ENCODE measurements at regions not wholly inside any gene's neighbourhood (a gene's known extent, or its start where the extent isn't known, plus 50 kb on each side); places are given as distances from the start of the nearest gene placed in this dataset.

- Histone ChIP-seq H3K9me3 (ENCODE audit: low read length) (no peaks in the 10 kb centered on the region), H3K4me3 (ENCODE audit: low read depth, low read length, poor library complexity, severe bottlenecking) (no peak overlapping the region), H2AFZ (ENCODE audit: low read length) (no peak overlapping the region), H3K36me3 (ENCODE audit: insufficient read depth, low read length) (no peaks in the 10 kb centered on the region), H3K4me1 (ENCODE audit: insufficient read depth, low read length, poor library complexity, severe bottlenecking) (no peaks in the 10 kb centered on the region), H3K27ac (ENCODE audit: low read depth, low read length, poor library complexity, severe bottlenecking) (no peak overlapping the region), H3K79me2 (ENCODE audit: insufficient read depth, low read depth, low read length) (no peaks in the 10 kb centered on the region), H3K9me2 (ENCODE audit: insufficient read depth, low read length) (no peaks in the 10 kb centered on the region), H4K20me1 (ENCODE audit: insufficient read depth, low read length) (no peaks in the 10 kb centered on the region), H3K4me2 (ENCODE audit: low read length) (no peak overlapping the region)
- TF ChIP-seq EZH2phosphoT487 (IDR thresholded peaks at IDR 0.05; ENCODE audit: borderline replicate concordance, low read depth, low read length): no peak
- no peak for TF ChIP-seq CTCF (conservative IDR thresholded peaks at IDR 0.05; ENCODE audit: low read length)
- DNase-seq (ENCODE audit: low spot score): no peak
- intact Hi-C loops (cut with micrococcal nuclease; ENCODE audit: unreplicated experiment): no loop called here
- ChIA-PET CTCF (ENCODE audit: unreplicated experiment) (no interaction called here), POLR2A (no interaction called here)
- no TSS peak for BruUV-seq (replicated peaks)
Observed at GRCh38 chr21:45348591-45349327, 56.2 kb upstream of the COL18A1 start.

- Histone ChIP-seq H3K9me2 (ENCODE audit: insufficient read depth, low read length) (no peaks in the 10 kb centered on the region), H2AFZ (ENCODE audit: low read length) (no peak overlapping the region), H3K27ac (ENCODE audit: low read depth, low read length, poor library complexity, severe bottlenecking) (no peak overlapping the region), H3K36me3 (ENCODE audit: insufficient read depth, low read length) (no peaks in the 10 kb centered on the region), H3K4me2 (ENCODE audit: low read length) (no peak overlapping the region), H3K4me1 (ENCODE audit: insufficient read depth, low read length, poor library complexity, severe bottlenecking) (no peaks in the 10 kb centered on the region), H4K20me1 (ENCODE audit: insufficient read depth, low read length) (no peaks in the 10 kb centered on the region), H3K79me2 (ENCODE audit: insufficient read depth, low read depth, low read length) (no peaks in the 10 kb centered on the region), H3K4me3 (ENCODE audit: low read depth, low read length, poor library complexity, severe bottlenecking) (no peak overlapping the region), H3K9me3 (ENCODE audit: low read length) (no peaks in the 10 kb centered on the region)
- intact Hi-C loops (cut with micrococcal nuclease; ENCODE audit: unreplicated experiment): no loop called here
- ChIA-PET CTCF (ENCODE audit: unreplicated experiment) (interaction anchor here (0.6 kb wide), 1 partner anchor 108 kb away, joined by 3 read pairs; no protein-coding TSS in a partner anchor), POLR2A (no interaction called here)
- no peak for DNase-seq (ENCODE audit: low spot score)
- TF ChIP-seq CTCF (conservative IDR thresholded peaks at IDR 0.05; ENCODE audit: low read length) (no peak), EZH2phosphoT487 (IDR thresholded peaks at IDR 0.05; ENCODE audit: borderline replicate concordance, low read depth, low read length) (no peak)
- no TSS peak for BruUV-seq (replicated peaks)
Observed at GRCh38 chr21:45350206-45350854, 54.6 kb upstream of the COL18A1 start.

DNA sequence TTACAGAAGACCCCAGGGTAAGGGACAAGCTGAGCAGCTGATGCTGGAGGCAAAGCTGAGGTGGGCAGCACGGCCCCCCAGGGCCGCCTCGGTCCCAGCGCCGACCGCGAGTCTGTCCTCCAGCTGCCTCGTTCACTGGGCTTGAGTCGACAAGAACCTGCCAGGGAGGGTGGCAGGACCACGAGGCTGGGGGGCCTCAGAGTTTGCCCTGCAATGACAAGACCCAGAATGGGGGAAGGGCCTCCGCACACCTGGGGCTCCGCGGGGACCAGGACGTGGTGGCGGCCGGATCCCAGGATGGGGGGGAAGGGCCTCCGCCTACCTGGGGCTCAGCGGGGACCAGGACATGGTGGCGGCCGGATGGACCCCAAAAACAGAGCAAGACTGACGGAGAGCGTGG is 53.9 kb upstream of the COL18A1 start:
- ChIA-PET CTCF (ENCODE audit: unreplicated experiment) (no interaction called here), POLR2A (no interaction called here)
- Histone ChIP-seq H3K4me1 (ENCODE audit: insufficient read depth, low read length, poor library complexity, severe bottlenecking) (no peaks in the 10 kb centered on the region), H3K79me2 (ENCODE audit: insufficient read depth, low read depth, low read length) (no peaks in the 10 kb centered on the region), H4K20me1 (ENCODE audit: insufficient read depth, low read length) (no peaks in the 10 kb centered on the region), H3K4me3 (ENCODE audit: low read depth, low read length, poor library complexity, severe bottlenecking) (no peak overlapping the region), H3K27ac (ENCODE audit: low read depth, low read length, poor library complexity, severe bottlenecking) (no peak overlapping the region), H3K36me3 (ENCODE audit: insufficient read depth, low read length) (no peaks in the 10 kb centered on the region), H2AFZ (ENCODE audit: low read length) (no peak overlapping the region), H3K9me2 (ENCODE audit: insufficient read depth, low read length) (no peaks in the 10 kb centered on the region), H3K9me3 (ENCODE audit: low read length) (no peaks in the 10 kb centered on the region), H3K4me2 (ENCODE audit: low read length) (no peak overlapping the region)
- TF ChIP-seq EZH2phosphoT487 (IDR thresholded peaks at IDR 0.05; ENCODE audit: borderline replicate concordance, low read depth, low read length) (no peak), CTCF (conservative IDR thresholded peaks at IDR 0.05; ENCODE audit: low read length) (no peak)
- intact Hi-C loops (cut with micrococcal nuclease; ENCODE audit: unreplicated experiment): no loop called here
- DNase-seq (ENCODE audit: low spot score): no peak
- no TSS peak for BruUV-seq (replicated peaks)
